ENCODE measurements at regions not wholly inside any gene's neighbourhood (a gene's known extent, or its start where the extent isn't known, plus 50 kb on each side); places are given as distances from the start of the nearest gene placed in this dataset.

GRCh38 chr18:56326336-56327072, 311.9 kb downstream of the TXNL1 start:
- Histone ChIP-seq H3K4me1 (peaks cover 0 to 28% (median 0%) of the 10 kb centered on the region in 3 donors), H3K9me3 (no peaks in the 10 kb centered on the region), H3K27ac (peak overlapping the region in 1 of 4 donors; percentile 3), H3K27me3 (no peaks in the 10 kb centered on the region), H3K4me3 (no peak overlapping the region), H3K36me3 (no peaks in the 10 kb centered on the region)
- no peak for DNase-seq
- WGBS, 2 donors, result 48 to 78% methylated on average over 3 of the region's 3 CpGs
- intact Hi-C loops (cut with DNase I), result no loop called here
- TF ChIP-seq CTCF (IDR thresholded peaks at IDR 0.05), result no peak
- no peak for TF ChIP-seq POLR2A (IDR thresholded peaks at IDR 0.05)

- 89 to 90% methylated on average over 3 to 4 of the region's 4 CpGs for WGBS, 2 donors
- no peak for DNase-seq
Observed at GRCh38 chr18:56323673-56324072, 314.7 kb downstream of the TXNL1 start.

GRCh38 chr18:56322406-56322805, 316.0 kb downstream of the TXNL1 start:
- Histone ChIP-seq H3K9me3 (no peaks in the 10 kb centered on the region), H3K36me3 (no peaks in the 10 kb centered on the region), H3K27me3 (no peaks in the 10 kb centered on the region), H3K4me1 (peaks cover 0 to 33% (median 0%) of the 10 kb centered on the region in 3 donors), H3K27ac (no peak overlapping the region), H3K4me3 (no peak overlapping the region)
- WGBS, 2 donors, result 56 to 60% methylated on average over 9 of the region's 9 CpGs
- intact Hi-C loops (cut with DNase I), result no loop called here
- DNase-seq, result no peak
- TF ChIP-seq POLR2A (IDR thresholded peaks at IDR 0.05) (no peak), CTCF (IDR thresholded peaks at IDR 0.05) (no peak)

More at GRCh38 chr18:56323673-56324072, 314.7 kb downstream of the TXNL1 start:
- intact Hi-C loops (cut with DNase I), result no loop called here
- no peak overlapping the region for H3K27ac ChIP-seq
- H3K36me3 ChIP-seq, result no peaks in the 10 kb centered on the region
- no peak overlapping the region for H3K4me3 ChIP-seq
- H3K4me1 ChIP-seq, result peaks cover 0 to 38% (median 0%) of the 10 kb centered on the region in 3 donors
- H3K9me3 ChIP-seq, result no peaks in the 10 kb centered on the region
- no peak for TF ChIP-seq POLR2A (IDR thresholded peaks at IDR 0.05)
- no peak for TF ChIP-seq CTCF (IDR thresholded peaks at IDR 0.05)
- H3K27me3 ChIP-seq, result no peaks in the 10 kb centered on the region

- TF ChIP-seq POLR2A (IDR thresholded peaks at IDR 0.05) (no peak), CTCF (IDR thresholded peaks at IDR 0.05) (no peak)
- no peak for DNase-seq
- Histone ChIP-seq H3K4me3 (no peak overlapping the region), H3K9me3 (no peaks in the 10 kb centered on the region), H3K4me1 (peaks cover 0 to 24% (median 0%) of the 10 kb centered on the region in 3 donors), H3K27ac (no peak overlapping the region), H3K36me3 (no peaks in the 10 kb centered on the region), H3K27me3 (no peaks in the 10 kb centered on the region)
- WGBS, 2 donors, result 46 to 62% methylated on average over 8 of the region's 8 CpGs
- intact Hi-C loops (cut with DNase I), result no loop called here
Observed at GRCh38 chr18:56321470-56321869, 316.9 kb downstream of the TXNL1 start.

- DNase-seq, result no peak
- TF ChIP-seq CTCF (IDR thresholded peaks at IDR 0.05) (no peak), POLR2A (IDR thresholded peaks at IDR 0.05) (no peak)
- Histone ChIP-seq H3K27ac (no peak overlapping the region), H3K4me3 (no peak overlapping the region), H3K36me3 (no peaks in the 10 kb centered on the region), H3K27me3 (no peaks in the 10 kb centered on the region), H3K4me1 (peaks cover 0 to 32% (median 0%) of the 10 kb centered on the region in 3 donors), H3K9me3 (no peaks in the 10 kb centered on the region)
- intact Hi-C loops (cut with DNase I), result no loop called here
- 81 to 85% methylated on average over 3 of the region's 3 CpGs for WGBS, 2 donors
Observed at GRCh38 chr18:56319953-56320352, 318.4 kb downstream of the TXNL1 start.
